ENCODE measurements at regions not wholly inside any gene's neighbourhood (a gene's known extent, or its start where the extent isn't known, plus 50 kb on each side); places are given as distances from the start of the nearest gene placed in this dataset.

DNA sequence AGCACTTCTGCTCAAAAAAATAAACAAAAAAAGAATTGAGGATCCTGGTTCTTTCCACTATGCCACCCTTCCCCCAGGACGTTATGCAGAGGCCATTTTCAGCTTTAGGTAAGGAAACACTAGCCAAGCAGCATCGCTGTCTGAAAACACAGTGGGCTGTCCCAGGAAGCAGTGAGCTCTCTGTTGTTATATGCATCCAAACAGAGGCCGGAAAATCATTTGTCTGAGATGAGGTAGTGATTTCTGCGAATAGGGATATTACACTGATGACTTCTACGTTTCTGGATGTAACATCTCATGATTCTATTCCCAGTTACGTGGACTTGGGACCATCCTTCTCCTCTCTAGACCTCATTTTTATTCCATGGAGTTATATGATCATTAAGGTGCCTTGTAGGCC, 137.2 kb downstream of the OMA1 start:
- TF ChIP-seq POLR2A (IDR thresholded peaks at IDR 0.05) = no peak
- TF ChIP-seq, protein P1, sequence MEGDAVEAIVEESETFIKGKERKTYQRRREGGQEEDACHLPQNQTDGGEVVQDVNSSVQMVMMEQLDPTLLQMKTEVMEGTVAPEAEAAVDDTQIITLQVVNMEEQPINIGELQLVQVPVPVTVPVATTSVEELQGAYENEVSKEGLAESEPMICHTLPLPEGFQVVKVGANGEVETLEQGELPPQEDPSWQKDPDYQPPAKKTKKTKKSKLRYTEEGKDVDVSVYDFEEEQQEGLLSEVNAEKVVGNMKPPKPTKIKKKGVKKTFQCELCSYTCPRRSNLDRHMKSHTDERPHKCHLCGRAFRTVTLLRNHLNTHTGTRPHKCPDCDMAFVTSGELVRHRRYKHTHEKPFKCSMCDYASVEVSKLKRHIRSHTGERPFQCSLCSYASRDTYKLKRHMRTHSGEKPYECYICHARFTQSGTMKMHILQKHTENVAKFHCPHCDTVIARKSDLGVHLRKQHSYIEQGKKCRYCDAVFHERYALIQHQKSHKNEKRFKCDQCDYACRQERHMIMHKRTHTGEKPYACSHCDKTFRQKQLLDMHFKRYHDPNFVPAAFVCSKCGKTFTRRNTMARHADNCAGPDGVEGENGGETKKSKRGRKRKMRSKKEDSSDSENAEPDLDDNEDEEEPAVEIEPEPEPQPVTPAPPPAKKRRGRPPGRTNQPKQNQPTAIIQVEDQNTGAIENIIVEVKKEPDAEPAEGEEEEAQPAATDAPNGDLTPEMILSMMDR (IDR thresholded peaks at IDR 0.05) = no peak
